GM21825 (cell line): ENCODE measurements at regions not wholly inside any gene's neighbourhood (a gene's known extent, or its start where the extent isn't known, plus 50 kb on each side); places are given as distances from the start of the nearest gene placed in this dataset.
"Not testable (repeated sequence)": the region's sequence is repeated elsewhere in the genome, so short reads cannot be mapped to it uniquely, and the experiment has no call there.

Source experiments
- ATAC-seq: cut with Tn5 transposase; IDR thresholded peaks from one replicate; pipeline ENCODE4 v1.9.1; 2021; ENCODE audit warnings: mild to moderate bottlenecking, moderate library complexity; ENCODE audit not compliant: unreplicated experiment

GRCh38 chr3:10653866-10654611 lies 148.7 kb upstream of the ATP2B2 start:
- ATAC-seq: no peak

GRCh38 chr3:10655105-10655504 lies 149.7 kb upstream of the ATP2B2 start:
- ATAC-seq: no peak

- not testable (repeated sequence) for ATAC-seq
Observed at GRCh38 chr3:10657339-10657738, 152.0 kb upstream of the ATP2B2 start.

GRCh38 chr3:10665592-10665991 lies 150.4 kb upstream of the SLC6A11 start:
- ATAC-seq: no peak

- ATAC-seq: no peak
Observed at GRCh38 chr3:10666621-10667020, 149.4 kb upstream of the SLC6A11 start.

- ATAC-seq: no peak
Observed at GRCh38 chr3:10667269-10667668, 148.8 kb upstream of the SLC6A11 start.

- ATAC-seq: no peak
Observed at GRCh38 chr3:10667901-10668476, 148.0 kb upstream of the SLC6A11 start.

- ATAC-seq: no peak
Observed at GRCh38 chr3:10669490-10670048, 146.5 kb upstream of the SLC6A11 start.

GRCh38 chr3:10672422-10672821 lies 143.6 kb upstream of the SLC6A11 start:
- no peak for ATAC-seq

GRCh38 chr3:10674578-10674977 lies 141.4 kb upstream of the SLC6A11 start:
- no peak for ATAC-seq

- ATAC-seq: no peak
Observed at GRCh38 chr3:10676905-10677304, 139.1 kb upstream of the SLC6A11 start.

- no peak for ATAC-seq
Observed at GRCh38 chr3:10678796-10679376, 137.1 kb upstream of the SLC6A11 start.

GRCh38 chr3:10680796-10681195 lies 135.2 kb upstream of the SLC6A11 start:
- no peak for ATAC-seq

GRCh38 chr3:10682692-10683091 lies 133.3 kb upstream of the SLC6A11 start:
- no peak for ATAC-seq

GRCh38 chr3:10683106-10683505 lies 132.9 kb upstream of the SLC6A11 start:
- no peak for ATAC-seq

GRCh38 chr3:10688126-10688525 lies 127.9 kb upstream of the SLC6A11 start:
- no peak for ATAC-seq

- ATAC-seq: no peak
Observed at GRCh38 chr3:10688548-10689172, 127.4 kb upstream of the SLC6A11 start.

GRCh38 chr3:10692039-10692622 lies 123.9 kb upstream of the SLC6A11 start:
- ATAC-seq: no peak

- no peak for ATAC-seq
Observed at GRCh38 chr3:10693457-10693856, 122.6 kb upstream of the SLC6A11 start.

GRCh38 chr3:10694179-10694578 lies 121.8 kb upstream of the SLC6A11 start:
- ATAC-seq: no peak

- ATAC-seq: not testable (repeated sequence)
Observed at GRCh38 chr3:10695186-10695585, 120.8 kb upstream of the SLC6A11 start.
